HCT116 (cell line): ENCODE measurements at regions not wholly inside any gene's neighbourhood (a gene's known extent, or its start where the extent isn't known, plus 50 kb on each side); places are given as distances from the start of the nearest gene placed in this dataset.

ENCODE experiments used
- ATAC-seq: fragments of 200-7000 bp; cut with Tn5 transposase; 2 replicates; pipeline ENCODE4 v1.9.1; 2020; ENCODE audit warnings: mild to moderate bottlenecking, moderate library complexity
- BruUV-seq: library from RNA; stranded (reverse); fragments of 400-500 nt; replicated peaks from 2 replicates; lab custom pipeline; 2021; lab: Mats Ljungman, UMichigan
- CTCF ChIA-PET: fragments of 300-600 bp; sonication (Branson Sonifier 250); formaldehyde crosslinking; loops from one replicate; lab custom pipeline; 2021; ENCODE audit warnings: antibody characterized with exemption; lab: Charles Lee
- POLR2A ChIA-PET: fragments of 300-600, 350-600 bp; sonication (Branson Sonifier 250); formaldehyde crosslinking; loops from one replicate; lab custom pipeline; 2021; ENCODE audit warnings: antibody characterized with exemption; lab: Charles Lee
- RAD21 ChIA-PET, 2 experiments: fragments of 300-600 bp; sonication (Branson Sonifier 250); formaldehyde crosslinking; loops; one replicate each; lab custom pipeline; 2023; ENCODE audit warnings: low total read pairs in 2 of 2; ENCODE audit not compliant: uncharacterized antibody in 2 of 2, unreplicated experiment in 2 of 2, low non-redundant PET in 1 of 2; lab: Charles Lee
- DNase-seq: peaks from one replicate; pipeline ENCODE4 v3.0.0-alpha.2; 2010; ENCODE audit warnings: low read depth, low spot score
- H2AFZ ChIP-seq: fragments of 200-600 bp; shearing (Covaris generic), sonication (generic); 2 replicates; pipeline ENCODE4 v1.6.1; 2017; ENCODE audit warnings: low read depth, mixed run types, mixed read lengths, antibody characterized with exemption, low read length; ENCODE audit not compliant: poor library complexity, severe bottlenecking
- H3K27ac ChIP-seq: 2 replicates; pipeline ENCODE4 v1.5.1; 2012; ENCODE audit warnings: low read depth, low read length
- H3K27me3 ChIP-seq: fragments of 200-600 bp; sonication (generic); 2 replicates; pipeline ENCODE4 v1.6.1; 2016; ENCODE audit warnings: mixed run types, low read length, mixed read lengths; ENCODE audit not compliant: insufficient read depth
- H3K36me3 ChIP-seq, 2 experiments: fragments of 200-500 bp in 1 of 2; fragments of 200-600 bp in 1 of 2; sonication (Bioruptor generic) in 1 of 2; sonication (generic) in 1 of 2; 2 replicates each; pipeline versions ENCODE4 v1.5.1 to v1.6.1; 2014 to 2016; ENCODE audit warnings: low read length in 2 of 2, inconsistent platforms in 1 of 2, mixed read lengths in 1 of 2, mixed run types in 1 of 2; ENCODE audit not compliant: insufficient read depth in 2 of 2, control insufficient read depth in 1 of 2
- H3K4me1 ChIP-seq, 2 experiments: fragments of 200-600 bp in 1 of 2; sonication (generic) in 1 of 2; 2 replicates each; pipeline versions ENCODE4 v1.5.1 to v1.6.1; 2012 to 2017; ENCODE audit warnings: low read length in 2 of 2, inconsistent platforms in 1 of 2, mild to moderate bottlenecking in 1 of 2, mixed read lengths in 1 of 2, mixed run types in 1 of 2, moderate library complexity in 1 of 2; ENCODE audit not compliant: insufficient read depth in 2 of 2, control insufficient read depth in 1 of 2
- H3K4me2 ChIP-seq: fragments of 200-600 bp; sonication (generic); 2 replicates; pipeline ENCODE4 v1.6.1; 2017; ENCODE audit warnings: mixed run types, low read length, mixed read lengths
- H3K4me3 ChIP-seq, 2 experiments: fragments of 200-600 bp in 1 of 2; sonication (generic) in 1 of 2; replicated peaks in 1 of 2; 2 replicates each; pipeline ENCODE4 v1.5.1; 2011 to 2016; ENCODE audit warnings: low read length in 2 of 2, control low read depth in 1 of 2, low read depth in 1 of 2, mild to moderate bottlenecking in 1 of 2, mixed read lengths in 1 of 2, mixed run types in 1 of 2
- H3K79me2 ChIP-seq: fragments of 200-600 bp; sonication (generic); 2 replicates; pipeline ENCODE4 v1.6.1; 2017; ENCODE audit warnings: mild to moderate bottlenecking, mixed run types, low read length, moderate library complexity, mixed read lengths; ENCODE audit not compliant: insufficient read depth
- H3K9ac ChIP-seq: fragments of 200-600 bp; sonication (generic); 2 replicates; pipeline ENCODE4 v1.6.1; 2016; ENCODE audit warnings: low read length, mixed read lengths
- H3K9me2 ChIP-seq: fragments of 200-600 bp; sonication (generic), shearing (Covaris generic); 2 replicates; pipeline ENCODE4 v1.6.1; 2017; ENCODE audit warnings: mixed run types, mild to moderate bottlenecking, moderate library complexity; ENCODE audit not compliant: insufficient read depth
- H3K9me3 ChIP-seq, 2 experiments: fragments of 200-500 bp in 1 of 2; fragments of 200-600 bp in 1 of 2; sonication (Bioruptor generic) in 1 of 2; sonication (generic) in 1 of 2; 2 replicates each; pipeline ENCODE4 v1.6.1; 2014 to 2017; ENCODE audit warnings: low read length in 2 of 2, mixed read lengths in 2 of 2, inconsistent platforms in 1 of 2, low read depth in 1 of 2, mild to moderate bottlenecking in 1 of 2, mixed run types in 1 of 2, moderate library complexity in 1 of 2; ENCODE audit not compliant: control insufficient read depth in 1 of 2, insufficient read depth in 1 of 2
- H4K20me1 ChIP-seq: fragments of 200-600 bp; sonication (generic), shearing (Covaris generic); 2 replicates; pipeline ENCODE4 v1.6.1; 2017; ENCODE audit warnings: mixed run types, mild to moderate bottlenecking, moderate library complexity; ENCODE audit not compliant: insufficient read depth
- CBX3 ChIP-seq: IDR thresholded peaks from 2 replicates; pipeline ENCODE4 v1.6.1; 2012; ENCODE audit warnings: low read depth
- CTCF ChIP-seq, 3 experiments: fragments of 200-600 bp in 1 of 3; sonication (generic) in 1 of 3; IDR thresholded peaks in 2 of 3; conservative IDR thresholded peaks in 1 of 3; 2 replicates each; pipeline ENCODE4 v1.5.1; 2012 to 2017; ENCODE audit warnings: low read depth in 2 of 3, low read length in 2 of 3, antibody characterized with exemption in 1 of 3, borderline replicate concordance in 1 of 3, control low read depth in 1 of 3, mild to moderate bottlenecking in 1 of 3, mixed read lengths in 1 of 3, mixed run types in 1 of 3, moderate library complexity in 1 of 3; ENCODE audit not compliant: insufficient read depth in 1 of 3
- EGR1 ChIP-seq: IDR thresholded peaks from 2 replicates; pipeline ENCODE4 v1.6.1; 2012; ENCODE audit warnings: low read depth
- ELF1 ChIP-seq: IDR thresholded peaks from 2 replicates; pipeline ENCODE4 v1.6.1; 2012; ENCODE audit warnings: low read depth, borderline replicate concordance
- EZH2 ChIP-seq: fragments of 200-600 bp; sonication (generic); IDR thresholded peaks from 2 replicates; pipeline ENCODE4 v1.6.1; 2017; ENCODE audit warnings: antibody characterized with exemption, mixed run types
- POLR2A ChIP-seq: IDR thresholded peaks from 2 replicates; pipeline ENCODE4 v1.7.0; 2011; ENCODE audit warnings: borderline replicate concordance; ENCODE audit not compliant: insufficient read depth, insufficient read length; ENCODE audit errors: extremely low read depth
- POLR2AphosphoS5 ChIP-seq: IDR thresholded peaks from 2 replicates; pipeline ENCODE4 v1.6.1; 2011; ENCODE audit warnings: mild to moderate bottlenecking, low read depth, low read length, moderate library complexity
- RAD21 ChIP-seq: IDR thresholded peaks from 2 replicates; pipeline ENCODE4 v1.6.1; 2012; ENCODE audit warnings: low read depth, mild to moderate bottlenecking
- REST ChIP-seq: IDR thresholded peaks from 2 replicates; pipeline ENCODE4 v1.6.1; 2012; ENCODE audit warnings: low read depth
- SIN3A ChIP-seq: IDR thresholded peaks from 2 replicates; pipeline ENCODE4 v1.6.1; 2012; ENCODE audit warnings: low read depth
- SP1 ChIP-seq: IDR thresholded peaks from 2 replicates; pipeline ENCODE4 v1.6.1; 2012; ENCODE audit warnings: low read depth
- SRF ChIP-seq: IDR thresholded peaks from 2 replicates; pipeline ENCODE4 v1.6.1; 2012; ENCODE audit warnings: low read depth
- TCF7L2 ChIP-seq: IDR thresholded peaks from 2 replicates; pipeline ENCODE4 v1.7.0; 2011; ENCODE audit warnings: borderline replicate concordance, inconsistent platforms; ENCODE audit not compliant: insufficient read depth, insufficient read length; ENCODE audit errors: extremely low read depth
- YY1 ChIP-seq: IDR thresholded peaks from 2 replicates; pipeline ENCODE4 v1.6.1; 2011; ENCODE audit warnings: low read length, low read depth, moderate library complexity, mild to moderate bottlenecking; ENCODE audit not compliant: insufficient replicate concordance; ENCODE audit errors: extremely low read depth
- intact Hi-C: fragments of 100-400 bp; cut with micrococcal nuclease; formaldehyde crosslinking; loops from 2 replicates; pipeline ENCODE4 v1.10.0; 2022
- TF ChIP-seq, protein P1 (sequence below): IDR thresholded peaks from 2 replicates; pipeline ENCODE4 v1.6.1; 2012
- TF ChIP-seq, protein P2 (sequence below): IDR thresholded peaks from 2 replicates; pipeline ENCODE4 v1.6.1; 2012

GRCh38 chr1:101745551-101746270 lies 251.0 kb downstream of the OLFM3 start:
- H3K9me3 ChIP-seq = no peaks in the 10 kb centered on the region
- no peak for TF ChIP-seq TCF7L2
- no peak for TF ChIP-seq POLR2AphosphoS5
- TF ChIP-seq POLR2A = no peak
- no peak for TF ChIP-seq ELF1
- no peak for TF ChIP-seq EGR1
- TF ChIP-seq CBX3 = no peak
- TF ChIP-seq, protein P1, sequence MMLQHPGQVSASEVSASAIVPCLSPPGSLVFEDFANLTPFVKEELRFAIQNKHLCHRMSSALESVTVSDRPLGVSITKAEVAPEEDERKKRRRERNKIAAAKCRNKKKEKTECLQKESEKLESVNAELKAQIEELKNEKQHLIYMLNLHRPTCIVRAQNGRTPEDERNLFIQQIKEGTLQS = no peak
- TF ChIP-seq EZH2 = no peak
- TF ChIP-seq SIN3A = no peak
- TF ChIP-seq SRF = no peak
- no peak for TF ChIP-seq YY1
- TF ChIP-seq SP1 = no peak
- TF ChIP-seq CTCF (IDR thresholded peaks at IDR 0.05 in 2 of 3, conservative IDR thresholded peaks at IDR 0.05 in 1 of 3; ENCODE audit: borderline replicate concordance in 1 of 3, insufficient read depth in 1 of 3, low read depth in 2 of 3, low read length in 2 of 3) = no peak
- TF ChIP-seq, protein P2, sequence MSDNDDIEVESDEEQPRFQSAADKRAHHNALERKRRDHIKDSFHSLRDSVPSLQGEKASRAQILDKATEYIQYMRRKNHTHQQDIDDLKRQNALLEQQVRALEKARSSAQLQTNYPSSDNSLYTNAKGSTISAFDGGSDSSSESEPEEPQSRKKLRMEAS = no peak
- TF ChIP-seq REST = no peak
- no peak for TF ChIP-seq RAD21
- no peak overlapping the region for H2AFZ ChIP-seq
- H3K4me3 ChIP-seq = no peak overlapping the region
- ChIA-PET RAD21 (no interaction called here), CTCF (no interaction called here), POLR2A (no interaction called here)
- no peaks in the 10 kb centered on the region for H3K9me2 ChIP-seq
- H4K20me1 ChIP-seq = no peaks in the 10 kb centered on the region
- H3K4me1 ChIP-seq = no peaks in the 10 kb centered on the region
- ATAC-seq (no peak), DNase-seq (no peak)
- no peaks in the 10 kb centered on the region for H3K79me2 ChIP-seq
- BruUV-seq = no TSS peak
- H3K4me2 ChIP-seq = no peak overlapping the region
- H3K9ac ChIP-seq = no peak overlapping the region
- no peaks in the 10 kb centered on the region for H3K27me3 ChIP-seq
- no peaks in the 10 kb centered on the region for H3K36me3 ChIP-seq
- no peak overlapping the region for H3K27ac ChIP-seq
- intact Hi-C loops = no loop called here
